ENCODE measurements at regions not wholly inside any gene's neighbourhood (a gene's known extent, or its start where the extent isn't known, plus 50 kb on each side); places are given as distances from the start of the nearest gene placed in this dataset.
A peak's percentile ranks its signal among the peaks of the same experiment; 100 is the strongest.
"Not testable (repeated sequence)": the region's sequence is repeated elsewhere in the genome, so short reads cannot be mapped to it uniquely, and the experiment has no call there.

GRCh38 chr10:65429381-65429780, 1496.5 kb upstream of the LRRTM3 start:
- in situ Hi-C loops (cut with HindIII; ENCODE audit: low pct_ligation_motif_present, low pct_unique_long_range_greater_than_20kb, low sequenced_read_pairs); DNase-seq: not testable (repeated sequence)

- no peak for DNase-seq
- in situ Hi-C loops (cut with HindIII; ENCODE audit: low pct_ligation_motif_present, low pct_unique_long_range_greater_than_20kb, low sequenced_read_pairs), result no loop called here
These were observed 1494.9 kb upstream of the LRRTM3 start for GRCh38 chr10:65430979-65431378.

GRCh38 chr10:65470986-65471385, 1454.8 kb upstream of the LRRTM3 start:
- in situ Hi-C loops (cut with HindIII; ENCODE audit: low pct_ligation_motif_present, low pct_unique_long_range_greater_than_20kb, low sequenced_read_pairs), result no loop called here
- no peak for DNase-seq

GRCh38 chr10:65482848-65483247, 1443.0 kb upstream of the LRRTM3 start:
- in situ Hi-C loops (cut with HindIII; ENCODE audit: low pct_ligation_motif_present, low pct_unique_long_range_greater_than_20kb, low sequenced_read_pairs), result no loop called here
- DNase-seq, result no peak

GRCh38 chr10:65491799-65492198, 1434.0 kb upstream of the LRRTM3 start:
- in situ Hi-C loops (cut with HindIII; ENCODE audit: low pct_ligation_motif_present, low pct_unique_long_range_greater_than_20kb, low sequenced_read_pairs), result no loop called here
- no peak for DNase-seq

- in situ Hi-C loops (cut with HindIII; ENCODE audit: low pct_ligation_motif_present, low pct_unique_long_range_greater_than_20kb, low sequenced_read_pairs), result no loop called here
- DNase-seq, result no peak
These were observed 1429.3 kb upstream of the LRRTM3 start for GRCh38 chr10:65496541-65496940.

- DNase-seq, result no peak
- in situ Hi-C loops (cut with HindIII; ENCODE audit: low pct_ligation_motif_present, low pct_unique_long_range_greater_than_20kb, low sequenced_read_pairs), result no loop called here
These were observed 1428.0 kb upstream of the LRRTM3 start for GRCh38 chr10:65497837-65498236.

GRCh38 chr10:65500716-65501115, 1425.1 kb upstream of the LRRTM3 start:
- in situ Hi-C loops (cut with HindIII; ENCODE audit: low pct_ligation_motif_present, low pct_unique_long_range_greater_than_20kb, low sequenced_read_pairs), result no loop called here

GRCh38 chr10:65501259-65501658, 1424.6 kb upstream of the LRRTM3 start:
- in situ Hi-C loops (cut with HindIII; ENCODE audit: low pct_ligation_motif_present, low pct_unique_long_range_greater_than_20kb, low sequenced_read_pairs), result no loop called here
- no peak for DNase-seq

More at GRCh38 chr10:65500716-65501115, 1425.1 kb upstream of the LRRTM3 start:
- no peak for DNase-seq

- in situ Hi-C loops (cut with HindIII; ENCODE audit: low pct_ligation_motif_present, low pct_unique_long_range_greater_than_20kb, low sequenced_read_pairs), result no loop called here
- no peak for DNase-seq
These were observed 1407.5 kb upstream of the LRRTM3 start for GRCh38 chr10:65518379-65518778.

- in situ Hi-C loops (cut with HindIII; ENCODE audit: low pct_ligation_motif_present, low pct_unique_long_range_greater_than_20kb, low sequenced_read_pairs), result no loop called here
- no peak for DNase-seq
These were observed 1396.8 kb upstream of the LRRTM3 start for GRCh38 chr10:65528986-65529385.

GRCh38 chr10:65531545-65531944, 1394.3 kb upstream of the LRRTM3 start:
- no peak for DNase-seq
- in situ Hi-C loops (cut with HindIII; ENCODE audit: low pct_ligation_motif_present, low pct_unique_long_range_greater_than_20kb, low sequenced_read_pairs), result no loop called here

- no peak for DNase-seq
- in situ Hi-C loops (cut with HindIII; ENCODE audit: low pct_ligation_motif_present, low pct_unique_long_range_greater_than_20kb, low sequenced_read_pairs), result no loop called here
These were observed 1391.1 kb upstream of the LRRTM3 start for GRCh38 chr10:65534771-65535170.

GRCh38 chr10:65544756-65545155, 1381.1 kb upstream of the LRRTM3 start:
- DNase-seq, result no peak
- in situ Hi-C loops (cut with HindIII; ENCODE audit: low pct_ligation_motif_present, low pct_unique_long_range_greater_than_20kb, low sequenced_read_pairs), result no loop called here

GRCh38 chr10:65548001-65548400, 1377.8 kb upstream of the LRRTM3 start:
- DNase-seq, result no peak
- in situ Hi-C loops (cut with HindIII; ENCODE audit: low pct_ligation_motif_present, low pct_unique_long_range_greater_than_20kb, low sequenced_read_pairs), result no loop called here

- in situ Hi-C loops (cut with HindIII; ENCODE audit: low pct_ligation_motif_present, low pct_unique_long_range_greater_than_20kb, low sequenced_read_pairs), result no loop called here
- no peak for DNase-seq
These were observed 1375.1 kb upstream of the LRRTM3 start for GRCh38 chr10:65550761-65551160.

- DNase-seq, result peak; percentile 8
- in situ Hi-C loops (cut with HindIII; ENCODE audit: low pct_ligation_motif_present, low pct_unique_long_range_greater_than_20kb, low sequenced_read_pairs), result no loop called here
These were observed 1370.6 kb upstream of the LRRTM3 start for GRCh38 chr10:65555192-65555591.

GRCh38 chr10:65556006-65556405, 1369.8 kb upstream of the LRRTM3 start:
- DNase-seq, result no peak
- in situ Hi-C loops (cut with HindIII; ENCODE audit: low pct_ligation_motif_present, low pct_unique_long_range_greater_than_20kb, low sequenced_read_pairs), result no loop called here

- in situ Hi-C loops (cut with HindIII; ENCODE audit: low pct_ligation_motif_present, low pct_unique_long_range_greater_than_20kb, low sequenced_read_pairs), result no loop called here
- no peak for DNase-seq
These were observed 1366.5 kb upstream of the LRRTM3 start for GRCh38 chr10:65559369-65559768.

- DNase-seq, result no peak
- in situ Hi-C loops (cut with HindIII; ENCODE audit: low pct_ligation_motif_present, low pct_unique_long_range_greater_than_20kb, low sequenced_read_pairs), result no loop called here
These were observed 1360.6 kb upstream of the LRRTM3 start for GRCh38 chr10:65565246-65565645.

GRCh38 chr10:65566906-65567305, 1358.9 kb upstream of the LRRTM3 start:
- in situ Hi-C loops (cut with HindIII; ENCODE audit: low pct_ligation_motif_present, low pct_unique_long_range_greater_than_20kb, low sequenced_read_pairs), result no loop called here
- no peak for DNase-seq
